ENCODE measurements at regions not wholly inside any gene's neighbourhood (a gene's known extent, or its start where the extent isn't known, plus 50 kb on each side); places are given as distances from the start of the nearest gene placed in this dataset.

GRCh38 chr11:129279326-129280026 lies 87.4 kb upstream of the ARHGAP32 start (continued):
- TF ChIP-seq HOXA3 (CRISPR knock-in tag; IDR thresholded peaks at IDR 0.05) (peak; percentile 55; the same call in 1 of the 2 replicates), ZNF83 (CRISPR knock-in tag; IDR thresholded peaks at IDR 0.05; ENCODE audit: borderline replicate concordance) (no peak), MBNL3 (CRISPR knock-in tag; conservative IDR thresholded peaks at IDR 0.05) (no peak), POLR2A (IDR thresholded peaks at IDR 0.05; ENCODE audit: insufficient read depth in 1 of 2, low read depth in 2 of 2, low read length in 2 of 2) (peak; percentile 44 to 73; a peak in 3 of 4 replicates), HOXA7 (CRISPR knock-in tag; IDR thresholded peaks at IDR 0.05) (no peak), GPN1 (CRISPR knock-in tag; IDR thresholded peaks at IDR 0.05; ENCODE audit: borderline replicate concordance) (no peak), ZBTB1 (CRISPR knock-in tag; IDR thresholded peaks at IDR 0.05; ENCODE audit: borderline replicate concordance) (no peak), ZFP62 (CRISPR knock-in tag; IDR thresholded peaks at IDR 0.05) (no peak), FOSL1 (CRISPR knock-in tag; IDR thresholded peaks at IDR 0.05; ENCODE audit: borderline replicate concordance) (no peak), SNAPC2 (CRISPR knock-in tag; IDR thresholded peaks at IDR 0.05) (no peak), ZNF232 (CRISPR knock-in tag; IDR thresholded peaks at IDR 0.05; ENCODE audit: borderline replicate concordance) (peak; percentile 39; the same call in 1 of the 2 replicates), MIER2 (CRISPR knock-in tag; IDR thresholded peaks at IDR 0.05) (no peak), ZKSCAN5 (CRISPR knock-in tag; IDR thresholded peaks at IDR 0.05) (no peak), ZNF564 (CRISPR knock-in tag; IDR thresholded peaks at IDR 0.05) (no peak), PCBP2 (optimal IDR thresholded peaks at IDR 0.05; ENCODE audit: low read depth, low read length, poor library complexity, severe bottlenecking) (no peak), SIN3A (IDR thresholded peaks at IDR 0.05; ENCODE audit: borderline replicate concordance, low read depth, low read length) (0 out of 2 replicates have a peak, but pooled peaks have one; percentile 43), HNF4G (IDR thresholded peaks at IDR 0.05; ENCODE audit: borderline replicate concordance, low read depth, low read length) (no peak), HNF4G (CRISPR knock-in tag; IDR thresholded peaks at IDR 0.05; ENCODE audit: borderline replicate concordance, low read depth) (no peak), ZBTB33 (CRISPR knock-in tag; IDR thresholded peaks at IDR 0.05) (no peak), ELF4 (CRISPR knock-in tag; IDR thresholded peaks at IDR 0.05; ENCODE audit: borderline replicate concordance) (no peak), NFE2 (CRISPR knock-in tag; IDR thresholded peaks at IDR 0.05) (no peak), KDM4B (CRISPR knock-in tag; IDR thresholded peaks at IDR 0.05) (no peak), TSC22D2 (CRISPR knock-in tag; IDR thresholded peaks at IDR 0.05; ENCODE audit: borderline replicate concordance) (0 out of 2 replicates have a peak, but pooled peaks have one; percentile 8), CBX2 (IDR thresholded peaks at IDR 0.05; ENCODE audit: low read depth, low read length) (no peak), CBX2 (CRISPR knock-in tag; IDR thresholded peaks at IDR 0.05; ENCODE audit: low read depth) (no peak), EEA1 (CRISPR knock-in tag; IDR thresholded peaks at IDR 0.05; ENCODE audit: borderline replicate concordance) (no peak; the same call in 1 of the 2 replicates), ZNF451 (CRISPR knock-in tag; IDR thresholded peaks at IDR 0.05) (no peak), ATRX (CRISPR knock-in tag; IDR thresholded peaks at IDR 0.05; ENCODE audit: borderline replicate concordance) (no peak), ZNF3 (CRISPR knock-in tag; IDR thresholded peaks at IDR 0.05) (no peak)
- TF ChIP-seq, protein P1, sequence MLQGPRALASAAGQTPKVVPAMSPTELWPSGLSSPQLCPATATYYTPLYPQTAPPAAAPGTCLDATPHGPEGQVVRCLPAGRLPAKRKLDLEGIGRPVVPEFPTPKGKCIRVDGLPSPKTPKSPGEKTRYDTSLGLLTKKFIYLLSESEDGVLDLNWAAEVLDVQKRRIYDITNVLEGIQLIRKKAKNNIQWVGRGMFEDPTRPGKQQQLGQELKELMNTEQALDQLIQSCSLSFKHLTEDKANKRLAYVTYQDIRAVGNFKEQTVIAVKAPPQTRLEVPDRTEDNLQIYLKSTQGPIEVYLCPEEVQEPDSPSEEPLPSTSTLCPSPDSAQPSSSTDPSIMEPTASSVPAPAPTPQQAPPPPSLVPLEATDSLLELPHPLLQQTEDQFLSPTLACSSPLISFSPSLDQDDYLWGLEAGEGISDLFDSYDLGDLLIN (CRISPR knock-in tag; IDR thresholded peaks at IDR 0.05; ENCODE audit: borderline replicate concordance), result no peak
- TF ChIP-seq, protein P2, sequence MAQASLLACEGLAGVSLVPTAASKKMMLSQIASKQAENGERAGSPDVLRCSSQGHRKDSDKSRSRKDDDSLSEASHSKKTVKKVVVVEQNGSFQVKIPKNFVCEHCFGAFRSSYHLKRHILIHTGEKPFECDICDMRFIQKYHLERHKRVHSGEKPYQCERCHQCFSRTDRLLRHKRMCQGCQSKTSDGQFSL (CRISPR knock-in tag; IDR thresholded peaks at IDR 0.05), result no peak

Measured in HepG2 (cell line).